ENCODE measurements at regions not wholly inside any gene's neighbourhood (a gene's known extent, or its start where the extent isn't known, plus 50 kb on each side); places are given as distances from the start of the nearest gene placed in this dataset.
A peak's percentile ranks its signal among the peaks of the same experiment; 100 is the strongest.
"Not testable (repeated sequence)": the region's sequence is repeated elsewhere in the genome, so short reads cannot be mapped to it uniquely, and the experiment has no call there.

DNA sequence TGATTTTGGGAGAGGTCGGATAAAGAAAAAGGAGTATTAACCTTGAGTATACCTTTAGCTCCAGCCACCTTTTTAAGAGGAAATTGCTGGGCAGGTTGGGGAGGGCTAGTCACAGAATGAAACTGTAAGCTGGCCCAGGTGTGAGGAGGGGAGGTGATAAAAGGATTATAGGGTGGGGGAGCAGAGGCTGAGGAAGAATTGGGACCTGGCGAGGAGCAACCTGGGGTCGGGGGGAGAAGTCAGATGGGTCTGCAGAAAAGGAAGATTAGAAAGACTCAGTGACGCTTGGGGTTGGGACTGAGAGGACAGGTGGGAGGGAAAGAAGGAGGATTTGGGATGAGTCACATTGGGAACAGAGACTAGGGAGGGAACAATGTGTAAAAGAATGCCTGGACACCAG is 1548.5 kb upstream of the WWC1 start:
- not testable (repeated sequence) for DNase-seq

DNA sequence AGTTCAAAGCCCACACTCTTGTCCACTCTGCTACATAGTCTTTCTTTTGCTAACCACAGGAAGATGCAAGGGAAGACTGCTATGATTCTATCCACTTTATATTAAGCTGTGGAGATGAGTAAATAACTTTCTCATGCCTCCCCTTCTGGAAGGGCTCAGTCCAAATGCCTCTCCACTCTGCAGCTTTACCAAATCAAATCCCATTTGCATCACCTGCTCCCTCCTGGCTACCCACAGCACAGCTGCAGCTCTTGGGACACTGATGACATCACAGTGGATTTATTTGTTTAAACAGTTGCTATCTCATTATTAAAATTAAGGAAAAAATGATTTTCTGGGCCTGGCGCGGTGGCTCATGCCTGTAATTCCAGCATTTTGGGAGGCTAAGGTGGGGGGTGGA is 1544.9 kb upstream of the WWC1 start:
- DNase-seq: no peak

DNA sequence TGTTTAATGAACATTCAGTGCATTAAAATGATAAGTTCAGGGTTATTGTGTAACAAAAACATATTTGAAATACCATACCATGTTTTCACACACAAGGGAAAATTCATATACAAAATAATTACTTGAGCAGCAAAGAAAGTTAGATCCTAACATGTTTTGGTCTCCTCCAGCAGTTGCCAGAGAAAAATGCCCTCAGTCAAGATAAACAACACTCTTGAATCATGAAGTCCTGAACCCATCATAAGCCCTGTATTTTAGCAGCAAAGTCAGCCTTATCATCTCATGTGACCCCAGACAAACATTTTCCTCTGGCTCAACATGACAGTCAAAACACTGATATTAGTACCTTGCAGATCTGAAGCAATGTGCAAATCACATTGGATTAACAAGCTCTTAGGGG is 1541.1 kb upstream of the WWC1 start:
- DNase-seq: no peak

DNA sequence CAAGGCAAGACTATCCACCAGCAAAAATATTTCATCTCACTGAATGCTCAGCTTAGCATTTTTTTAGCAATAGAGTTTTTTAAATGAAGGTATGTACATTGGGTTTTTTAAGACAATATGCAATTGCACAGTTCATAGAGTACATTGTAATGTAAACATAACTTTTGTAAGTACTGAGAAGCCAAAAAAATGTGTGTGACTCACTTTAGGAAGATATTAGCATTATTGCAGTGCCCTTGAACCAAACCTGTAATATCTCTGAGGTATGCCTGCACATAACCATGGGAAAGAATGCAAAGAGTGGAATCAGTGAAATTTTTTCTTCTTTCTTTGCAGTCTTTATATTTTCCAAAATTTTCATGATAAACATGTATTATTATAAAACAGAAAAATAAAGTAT is 1533.3 kb upstream of the WWC1 start:
- DNase-seq: no peak

DNA sequence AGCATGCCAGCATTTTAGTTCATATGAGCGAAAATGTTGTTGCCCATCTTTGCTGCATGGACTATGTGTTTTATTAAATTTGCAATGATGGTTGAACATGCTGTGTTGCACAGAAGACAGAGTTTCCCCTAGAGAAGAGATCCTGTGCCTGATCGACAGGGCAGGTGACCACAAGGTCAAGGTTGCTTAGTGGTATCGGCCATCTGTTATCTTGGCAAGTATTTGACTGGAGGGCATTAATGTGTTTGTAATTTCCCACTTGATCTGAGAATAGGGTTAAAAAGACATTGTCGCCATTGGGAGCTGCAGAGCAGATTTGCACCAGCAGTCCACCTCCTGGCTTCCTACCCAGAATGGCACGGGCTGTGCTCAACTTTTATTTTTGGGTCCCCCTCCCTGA is 1523.6 kb upstream of the WWC1 start:
- DNase-seq: no peak

DNA sequence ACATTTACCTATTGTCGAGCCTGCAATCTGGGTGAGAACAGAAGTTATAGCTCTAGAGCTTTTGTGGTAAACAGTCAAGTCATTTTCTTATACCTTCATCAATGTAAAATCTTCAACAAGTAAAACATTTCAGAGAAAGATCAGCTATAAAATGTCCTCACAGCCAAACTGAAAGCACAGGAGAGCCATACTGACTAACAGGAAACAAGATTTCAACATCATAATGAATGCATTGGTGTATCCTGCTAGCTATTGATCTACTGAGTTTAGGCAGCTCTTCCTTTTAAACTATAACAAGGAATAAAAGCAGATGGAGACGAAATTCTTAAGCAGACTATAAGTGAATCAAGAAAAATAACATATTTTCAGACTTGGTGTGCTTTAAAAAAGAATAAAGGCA is 1522.9 kb upstream of the WWC1 start:
- DNase-seq: no peak

DNA sequence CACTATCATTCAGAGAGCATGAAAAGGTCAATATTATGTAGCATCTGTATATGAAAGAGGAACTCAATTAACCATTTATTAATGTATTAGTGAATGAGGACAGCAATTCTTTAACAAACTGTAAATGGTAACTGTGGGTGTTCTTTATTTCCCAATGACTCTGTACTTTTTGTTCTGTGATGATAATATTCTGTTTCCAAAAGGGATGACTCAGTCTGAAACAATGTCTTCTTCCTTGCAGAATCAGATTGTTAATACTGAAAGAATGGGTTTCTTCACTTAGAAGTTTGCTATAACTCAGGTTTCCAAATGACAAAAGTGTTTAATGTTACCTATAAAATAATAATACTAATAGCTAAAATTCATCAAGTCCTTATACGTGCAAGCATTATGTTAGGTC is 1518.7 kb upstream of the WWC1 start:
- no peak for DNase-seq

DNA sequence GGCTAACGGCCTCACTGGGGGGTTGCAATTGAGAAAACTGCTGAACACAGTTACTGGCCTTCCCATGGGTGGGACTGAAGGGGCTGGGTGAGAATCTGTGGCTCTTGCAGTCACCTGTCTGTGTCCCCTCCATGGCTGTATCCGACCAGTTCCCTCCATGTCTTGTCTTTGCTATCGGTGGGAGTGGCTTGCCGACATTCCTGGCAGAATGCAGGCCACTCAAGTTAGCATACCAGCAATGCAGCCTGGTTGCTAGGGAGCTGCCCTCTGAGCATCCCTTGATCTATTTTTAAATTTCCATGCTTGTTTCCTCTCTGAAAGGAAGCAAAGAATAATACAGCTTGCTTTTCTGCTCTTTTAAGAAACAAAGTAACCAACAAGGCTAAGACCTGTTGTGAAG is 1509.7 kb upstream of the WWC1 start:
- no peak for DNase-seq

DNA sequence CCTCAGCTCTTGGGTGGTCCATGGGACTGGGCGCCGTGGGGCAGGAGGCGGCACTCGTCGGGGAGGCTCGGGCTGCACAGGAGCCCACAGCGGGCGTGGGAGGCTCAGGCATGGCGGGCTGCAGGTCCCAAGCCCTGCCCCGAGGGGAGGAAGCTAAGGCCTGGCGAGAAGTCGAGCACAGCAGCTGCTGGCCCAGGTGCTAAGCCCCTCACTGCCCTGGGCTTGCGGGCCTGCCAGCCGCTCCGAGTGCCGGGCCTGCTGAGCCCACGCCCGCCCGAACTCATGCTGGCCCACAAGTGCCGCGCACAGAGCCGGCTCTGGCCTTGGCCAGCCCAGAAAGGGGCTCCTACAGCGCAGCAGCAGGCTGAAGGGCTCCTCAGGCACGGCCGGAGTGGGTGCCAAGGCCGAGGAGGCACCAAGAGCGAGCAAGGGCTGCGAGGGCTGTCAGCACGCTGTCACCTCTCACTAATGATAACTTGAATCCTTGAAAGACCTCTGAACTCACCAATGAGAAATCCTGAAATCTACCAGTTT is 1506.8 kb upstream of the WWC1 start:
- DNase-seq: no peak

DNA sequence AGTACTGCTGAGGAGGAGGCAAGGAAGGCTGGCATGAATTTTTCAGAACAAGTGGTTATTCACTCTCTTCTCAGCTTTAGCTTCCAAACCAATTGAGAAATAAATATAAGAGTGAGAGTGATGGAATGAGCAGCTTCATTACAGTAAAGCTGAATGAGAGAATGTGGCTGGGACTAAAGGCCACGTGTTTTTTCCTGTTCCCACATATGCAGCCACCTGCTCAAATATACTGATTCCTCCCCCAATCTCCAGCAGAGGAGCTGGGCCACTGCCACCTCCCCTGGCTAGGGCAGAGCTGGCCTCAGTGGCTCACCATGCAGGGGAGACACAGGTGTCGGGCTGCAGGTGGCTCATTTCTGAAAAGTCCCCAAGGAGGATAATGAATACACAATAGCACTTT is 1505.3 kb upstream of the WWC1 start:
- no peak for DNase-seq

DNA sequence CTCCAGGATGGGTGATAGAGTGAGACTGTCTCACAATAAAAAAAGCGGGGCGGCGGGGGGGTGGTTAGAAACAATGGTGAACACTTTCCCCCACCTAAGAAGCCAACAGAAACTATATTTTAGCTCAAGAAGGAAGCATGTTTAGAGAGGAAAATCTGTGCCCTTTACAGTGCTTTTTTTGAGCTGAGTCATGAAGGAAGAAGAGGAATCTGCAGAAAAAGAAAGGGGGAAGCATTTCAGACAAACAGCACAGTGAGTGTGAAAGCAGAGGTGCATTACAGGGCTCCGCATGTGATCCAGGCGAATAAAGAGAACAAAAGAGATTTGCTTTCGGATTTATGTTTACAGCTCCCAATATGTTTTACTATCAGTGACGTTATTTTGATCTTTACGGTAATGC is 1504.6 kb upstream of the WWC1 start:
- no peak for DNase-seq

DNA sequence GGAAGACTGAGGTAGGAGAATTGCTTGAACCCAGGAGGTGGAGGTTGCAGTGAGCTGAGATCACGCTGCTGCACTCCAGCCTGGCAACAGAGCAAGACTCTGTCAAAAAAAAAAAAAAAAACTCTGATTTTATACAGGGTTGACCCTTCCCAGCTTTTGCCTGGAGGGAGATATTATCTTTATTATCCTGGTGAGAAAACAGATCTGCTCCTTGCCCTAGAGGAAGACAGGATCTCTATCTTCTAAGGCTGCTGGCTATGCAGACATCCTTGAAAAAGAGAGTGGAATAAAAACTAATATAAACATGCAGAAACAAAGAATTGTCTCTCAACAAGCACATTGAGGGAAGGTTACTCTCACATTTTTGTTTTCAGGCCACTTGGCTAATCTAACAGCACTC is 1503.4 kb upstream of the WWC1 start:
- DNase-seq: no peak

DNA sequence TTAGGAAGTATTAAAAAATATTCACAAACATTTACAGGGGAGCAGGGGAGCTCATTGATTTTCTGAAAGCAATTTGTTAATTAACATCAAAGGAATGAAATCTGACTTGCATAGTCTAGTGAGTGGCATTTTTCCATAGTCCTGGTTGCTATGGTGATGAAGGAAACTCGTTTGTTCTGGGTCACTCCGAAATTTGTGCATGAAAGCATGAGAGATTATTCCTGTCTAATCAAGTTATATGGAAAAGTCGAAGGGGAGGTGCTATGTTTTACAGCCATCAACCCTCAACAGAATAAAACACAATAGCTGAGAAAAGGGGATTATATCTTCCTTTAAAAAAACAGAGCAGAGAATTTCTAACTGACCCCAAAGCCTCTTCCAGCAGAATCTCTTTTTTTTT is 1495.7 kb upstream of the WWC1 start:
- no peak for DNase-seq

DNA sequence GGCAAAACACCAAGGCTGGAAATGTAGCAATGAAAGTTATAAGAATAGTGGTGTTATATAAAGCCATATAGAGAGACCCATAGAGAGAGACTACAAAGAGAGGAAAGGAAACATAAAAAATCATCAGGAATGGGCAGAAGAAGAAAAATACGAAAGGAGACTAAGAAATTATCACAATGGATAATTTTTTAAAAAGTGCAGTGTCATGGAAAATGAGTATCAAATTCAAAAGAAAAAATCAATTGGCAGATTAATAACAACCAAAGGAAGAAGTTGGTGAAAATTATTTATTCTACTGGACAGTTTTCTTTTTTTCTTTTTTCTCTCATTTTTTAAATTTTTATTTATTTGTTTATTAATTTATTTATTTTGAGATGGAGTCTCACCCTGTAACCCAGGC is 1488.4 kb upstream of the WWC1 start:
- DNase-seq: no peak

DNA sequence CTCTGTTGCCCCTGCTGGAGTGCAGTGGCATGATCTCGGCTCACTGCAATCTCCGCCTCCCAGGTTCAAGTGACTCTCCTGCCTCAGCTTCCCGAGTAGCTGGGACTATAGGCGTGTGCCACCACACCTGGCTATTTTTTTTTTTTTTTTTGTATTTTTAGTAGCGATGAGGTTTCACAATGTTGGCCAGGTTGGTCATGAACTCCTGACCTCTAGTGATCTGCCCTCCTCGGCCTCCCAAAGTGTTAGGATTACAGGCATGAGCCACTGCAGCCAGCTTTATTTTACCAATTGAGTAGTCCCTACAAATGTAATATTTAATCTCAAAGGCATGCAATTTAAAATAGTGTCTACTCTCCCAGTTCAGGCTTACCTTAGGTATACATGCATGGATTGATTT is 1487.2 kb upstream of the WWC1 start:
- not testable (repeated sequence) for DNase-seq

DNA sequence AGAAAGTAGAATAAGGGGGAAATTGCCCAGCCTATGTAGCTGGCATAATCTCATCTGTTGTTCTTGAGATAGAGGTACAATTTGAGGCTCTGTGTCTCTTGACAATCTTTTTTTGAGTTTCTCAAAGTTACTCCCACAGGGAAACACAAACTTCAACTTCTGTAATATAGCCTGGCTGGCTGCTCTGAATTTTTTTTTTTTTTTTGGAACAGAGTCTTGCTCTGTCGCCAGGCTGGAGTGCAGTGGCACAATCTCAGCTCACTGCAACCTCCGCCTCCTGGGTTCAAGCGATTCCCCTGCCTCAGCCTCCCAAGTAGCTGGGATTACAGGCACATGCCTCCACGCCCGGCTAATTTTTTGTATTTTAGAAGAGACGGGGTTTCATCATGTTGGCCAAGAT is 1486.8 kb upstream of the WWC1 start:
- DNase-seq: not testable (repeated sequence)

DNA sequence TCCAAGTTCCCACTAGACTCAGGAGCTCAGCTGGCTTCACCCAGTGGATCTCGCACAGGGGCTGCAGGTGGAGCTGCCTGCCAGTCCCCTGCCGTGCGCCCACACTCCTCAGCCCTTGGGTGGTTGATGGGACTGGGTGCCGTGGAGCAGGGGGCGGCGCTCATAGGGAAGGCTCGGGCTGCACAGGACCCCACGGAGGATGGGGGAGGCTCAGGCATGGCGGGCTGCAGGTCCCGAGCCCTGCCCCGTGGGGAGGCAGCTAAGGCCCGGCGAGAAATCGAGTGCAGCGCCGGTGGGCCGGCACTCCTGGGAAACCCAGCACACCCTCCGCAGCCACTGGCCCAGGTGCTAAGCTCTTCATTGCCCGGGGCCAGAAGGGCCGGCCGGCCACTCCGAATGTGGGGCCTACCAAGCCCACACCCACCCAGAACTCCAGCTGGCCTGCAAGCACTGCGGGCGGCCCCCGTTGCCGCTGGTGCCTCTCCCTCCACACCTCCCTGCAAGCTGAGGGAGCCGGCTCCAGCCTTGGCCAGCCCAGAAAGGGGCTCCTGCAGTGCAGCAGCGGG is 1481.3 kb upstream of the WWC1 start:
- DNase-seq: not testable (repeated sequence)

DNA sequence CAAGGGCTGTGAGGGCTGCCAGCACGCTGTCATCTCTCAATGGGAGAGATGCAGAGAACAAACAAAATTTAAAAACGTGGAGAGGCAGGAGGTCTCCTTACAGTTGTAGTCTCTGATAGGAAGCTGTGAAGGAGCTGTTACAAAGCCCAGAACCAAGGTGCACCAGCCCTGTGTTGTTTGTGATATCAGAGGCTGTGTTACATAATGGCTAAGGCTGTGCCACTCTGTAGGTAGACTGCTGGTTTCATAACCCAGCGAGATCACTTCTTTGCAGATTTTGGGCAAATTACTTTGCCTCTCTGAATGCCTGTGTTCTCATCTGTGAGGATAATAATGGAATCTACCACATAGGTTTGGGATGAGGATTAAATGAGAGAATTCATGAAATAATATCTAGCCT is 1480.7 kb upstream of the WWC1 start:
- no peak for DNase-seq

DNA sequence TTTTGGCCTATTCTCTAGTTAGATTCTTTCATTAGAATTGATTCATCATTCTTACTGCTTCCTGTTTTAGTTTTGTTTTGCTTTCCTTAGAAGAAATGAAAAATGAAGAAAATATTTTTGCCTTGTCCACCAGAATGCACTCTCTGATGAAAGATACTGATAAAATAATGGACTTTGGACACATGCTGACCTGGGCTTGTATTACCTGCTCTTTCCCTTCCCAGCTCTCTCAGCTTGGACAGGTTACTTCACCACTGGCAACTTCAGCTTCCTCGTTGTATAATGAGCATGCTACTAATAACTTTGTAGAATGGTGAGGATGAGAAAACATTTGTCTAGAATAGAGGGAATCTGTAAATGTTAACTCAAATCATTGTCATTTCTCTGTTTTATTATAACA is 1468.1 kb upstream of the WWC1 start:
- DNase-seq: no peak

DNA sequence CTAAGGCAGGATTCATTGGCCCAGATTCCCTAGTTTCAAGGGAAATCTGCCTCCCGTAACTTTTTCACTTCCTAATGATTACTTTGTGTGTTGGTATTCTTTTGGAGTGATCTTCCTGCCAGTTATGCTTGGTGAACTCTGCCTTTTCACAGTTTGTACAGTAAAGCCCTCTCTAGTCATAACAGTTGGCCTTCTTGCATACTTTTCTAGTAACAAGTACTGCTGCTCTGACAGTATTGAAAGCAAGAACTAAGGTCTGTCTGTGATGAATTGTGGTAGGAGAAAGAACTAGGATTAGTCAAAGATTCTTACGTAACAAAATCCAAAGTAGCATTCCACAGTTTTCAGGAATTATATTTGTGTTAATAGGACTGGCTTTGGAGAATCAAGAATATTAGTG is 1457.2 kb upstream of the WWC1 start:
- DNase-seq: no peak

DNA sequence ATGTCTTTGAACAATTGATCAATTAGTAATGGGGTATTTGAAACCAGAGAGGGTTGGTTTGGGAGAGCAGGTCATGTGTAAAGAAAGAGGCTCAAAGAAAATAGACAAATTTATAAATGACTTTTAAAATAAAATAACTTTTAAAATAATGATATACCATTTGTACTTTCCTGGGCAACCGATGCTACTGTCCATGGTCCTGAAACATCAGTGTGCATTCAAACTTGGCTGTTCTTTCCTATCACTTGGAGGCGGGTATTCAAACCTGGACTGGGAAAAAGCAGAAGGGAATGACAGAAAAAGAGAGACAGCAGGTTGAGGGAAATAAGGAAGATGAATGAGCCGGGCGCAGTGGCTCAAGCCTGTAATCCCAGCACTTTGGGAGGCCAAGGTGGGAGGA is 1446.4 kb upstream of the WWC1 start:
- DNase-seq: peak; percentile 25

DNA sequence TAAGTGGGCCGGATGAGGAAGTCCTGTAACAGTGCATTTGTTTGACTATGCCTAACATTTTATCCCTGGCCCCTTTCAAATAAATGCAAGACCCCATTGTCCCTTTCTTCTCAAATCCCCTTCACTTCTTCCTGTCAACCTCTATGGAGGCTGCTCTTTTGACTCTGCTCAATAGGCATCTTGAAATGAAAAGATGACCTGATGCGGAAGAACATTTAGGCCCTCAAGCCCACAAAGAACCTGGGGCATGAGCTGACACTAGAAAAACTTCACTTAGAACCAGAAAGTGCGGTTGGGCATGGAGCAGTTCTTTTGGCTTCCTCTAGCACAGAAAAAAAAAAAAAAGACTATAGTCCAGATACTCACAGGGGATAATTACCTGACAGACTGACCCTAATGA is 1434.7 kb upstream of the WWC1 start:
- DNase-seq: no peak

DNA sequence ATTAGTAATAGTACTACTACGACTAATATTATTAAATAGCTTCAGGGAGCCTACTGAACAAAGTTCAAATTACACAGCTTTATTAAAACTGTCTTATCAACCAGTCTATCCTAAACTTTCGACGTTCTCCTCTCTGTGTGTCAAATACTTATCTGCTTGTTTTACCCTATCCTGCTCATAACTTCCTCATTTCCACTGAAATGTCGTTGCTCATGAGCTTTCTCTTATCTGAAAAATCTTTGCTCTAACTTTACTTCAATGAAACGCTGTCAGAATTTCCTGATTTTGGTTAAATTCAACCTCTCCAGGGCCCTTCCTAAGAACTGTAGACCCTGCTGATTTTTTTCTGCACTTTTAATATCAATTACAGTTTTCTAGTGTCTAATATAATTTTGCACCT is 1431.0 kb upstream of the WWC1 start:
- DNase-seq: no peak

DNA sequence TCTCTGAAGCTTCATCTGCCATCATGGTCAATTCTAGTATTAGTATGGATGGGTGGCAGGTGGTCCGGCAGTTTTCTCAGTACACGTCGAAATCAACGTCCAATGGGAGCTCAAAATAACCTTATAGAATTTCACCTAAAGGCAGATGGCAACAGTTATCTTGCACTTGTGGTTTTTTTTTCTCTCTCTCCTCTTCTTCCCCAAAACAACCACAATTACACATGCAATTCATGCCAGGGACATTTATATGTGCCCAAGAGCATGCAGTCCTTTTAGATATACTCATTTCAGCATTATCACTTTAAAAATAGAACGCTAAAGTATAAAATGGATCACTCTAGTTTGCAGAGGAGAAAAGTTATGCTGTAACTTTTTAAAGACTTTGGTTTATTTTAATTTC is 1428.9 kb upstream of the WWC1 start:
- no peak for DNase-seq

DNA sequence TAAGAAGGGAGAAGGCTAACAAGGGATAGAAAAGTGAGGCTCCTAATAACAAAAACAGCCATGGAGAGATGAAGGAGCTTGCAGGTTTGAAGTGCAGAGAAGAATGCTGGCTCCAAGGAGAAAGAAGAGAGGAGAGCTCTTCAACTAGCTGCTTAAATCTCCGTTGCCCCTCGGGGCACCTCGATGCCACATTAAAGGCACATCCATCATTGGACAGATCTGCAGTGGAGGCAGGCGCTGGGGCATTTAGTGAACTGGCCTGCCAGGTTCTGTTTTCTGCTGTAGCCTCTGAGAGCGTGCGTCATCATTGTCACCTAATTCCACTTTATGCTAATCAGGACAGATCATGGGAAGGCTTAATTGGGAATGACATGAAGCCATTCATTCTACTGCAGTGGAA is 1426.2 kb upstream of the WWC1 start:
- DNase-seq: no peak

DNA sequence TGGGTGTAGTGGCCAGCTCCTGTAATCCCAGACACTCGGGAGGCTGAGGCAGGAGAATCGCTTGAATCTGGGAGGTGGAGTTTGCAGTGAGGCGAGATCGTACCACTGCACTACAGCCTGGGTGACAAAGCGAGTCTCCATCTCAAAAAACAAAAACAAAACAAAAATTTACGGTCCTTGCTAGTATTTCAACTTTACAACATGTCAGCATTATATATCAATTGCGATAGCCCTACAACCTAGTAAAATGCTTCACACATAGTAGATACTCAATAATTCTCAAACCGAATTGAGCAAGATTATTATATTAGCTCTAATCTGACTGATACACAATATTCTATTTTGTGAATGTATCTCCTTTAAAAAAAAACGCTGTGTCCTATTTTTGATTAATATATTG is 1411.0 kb upstream of the WWC1 start:
- no peak for DNase-seq

Data from left hindlimb (tissue), 1 donor.